Caco-2 (cell line): ENCODE measurements at regions not wholly inside any gene's neighbourhood (a gene's known extent, or its start where the extent isn't known, plus 50 kb on each side); places are given as distances from the start of the nearest gene placed in this dataset.

Experiments used
- BruUV-seq: library from RNA; stranded (reverse); fragments of 400-500 nt; replicated peaks from 2 replicates; lab custom pipeline; 2021; lab: Mats Ljungman, UMichigan
- CTCF ChIA-PET: fragments of 300-600 bp; sonication (Branson Sonifier 250); formaldehyde crosslinking; loops from one replicate; lab custom pipeline; 2022; ENCODE audit warnings: antibody characterized with exemption; lab: Charles Lee
- POLR2A ChIA-PET: fragments of 300-600 bp; sonication (Branson Sonifier 250); formaldehyde crosslinking; loops from one replicate; lab custom pipeline; 2022; ENCODE audit warnings: antibody characterized with exemption; lab: Charles Lee
- DNase-seq, 2 experiments: peaks; one replicate each; pipeline versions ENCODE4 v3.0.0 to v3.0.0-alpha.2; 2020 to 2022
- H3K27me3 ChIP-seq: replicated peaks from 2 replicates; pipeline ENCODE4 v1.6.0; 2011; ENCODE audit warnings: low read length; ENCODE audit not compliant: control insufficient read depth, insufficient read depth
- H3K36me3 ChIP-seq: 2 replicates; pipeline ENCODE4 v1.5.1; 2011; ENCODE audit warnings: low read length; ENCODE audit not compliant: control insufficient read depth, insufficient read depth
- H3K4me1 ChIP-seq: fragments of 250-450 bp; sonication (Bioruptor Pico); 2 replicates; pipeline ENCODE4 v1.5.1; 2020; ENCODE audit warnings: mild to moderate bottlenecking
- H3K4me3 ChIP-seq: 2 replicates; pipeline ENCODE4 v1.5.1; 2011; ENCODE audit warnings: low read depth, mild to moderate bottlenecking, control low read depth, low read length
- H3K9me3 ChIP-seq: fragments of 250-450 bp; sonication (Bioruptor Pico); 2 replicates; pipeline ENCODE4 v1.5.1; 2020; ENCODE audit warnings: mild to moderate bottlenecking, moderate library complexity
- H3K27ac Mint-ChIP-seq: one replicate; pipeline ENCODE4 v1.8.0; 2022; ENCODE audit warnings: mixed read lengths; ENCODE audit not compliant: unreplicated experiment
- H3K27me3 Mint-ChIP-seq: one replicate; pipeline ENCODE4 v1.8.0; 2022; ENCODE audit warnings: mixed read lengths; ENCODE audit not compliant: insufficient read depth, unreplicated experiment
- H3K36me3 Mint-ChIP-seq: one replicate; pipeline ENCODE4 v1.8.0; 2022; ENCODE audit warnings: mild to moderate bottlenecking, mixed read lengths; ENCODE audit not compliant: insufficient read depth, unreplicated experiment
- H3K4me1 Mint-ChIP-seq: one replicate; pipeline ENCODE4 v1.8.0; 2022; ENCODE audit warnings: low read depth, mixed read lengths; ENCODE audit not compliant: unreplicated experiment
- H3K4me3 Mint-ChIP-seq: one replicate; pipeline ENCODE4 v1.8.0; 2022; ENCODE audit warnings: mild to moderate bottlenecking, moderate library complexity, mixed read lengths; ENCODE audit not compliant: unreplicated experiment
- H3K9me3 Mint-ChIP-seq: one replicate; pipeline ENCODE4 v1.8.0; 2022; ENCODE audit warnings: mixed read lengths; ENCODE audit not compliant: unreplicated experiment
- intact Hi-C: fragments of 100-400 bp; cut with micrococcal nuclease; formaldehyde crosslinking; loops from one replicate; pipeline ENCODE4 v1.10.0; 2022; ENCODE audit not compliant: unreplicated experiment
- TF ChIP-seq, protein P1 (sequence below), 2 experiments: fragments of 200-600 bp in 1 of 2; IDR thresholded peaks; 1 replicate in 1 of 2; 2 replicates in 1 of 2; pipeline versions ENCODE4 v1.5.1 to v1.8.0; 2011 to 2022; ENCODE audit warnings: antibody characterized with exemption in 1 of 2, control low read depth in 1 of 2, inconsistent platforms in 1 of 2, low read depth in 1 of 2, low read length in 1 of 2, mild to moderate bottlenecking in 1 of 2, moderate library complexity in 1 of 2; ENCODE audit not compliant: insufficient read depth in 1 of 2, severe bottlenecking in 1 of 2, unreplicated experiment in 1 of 2

DNA sequence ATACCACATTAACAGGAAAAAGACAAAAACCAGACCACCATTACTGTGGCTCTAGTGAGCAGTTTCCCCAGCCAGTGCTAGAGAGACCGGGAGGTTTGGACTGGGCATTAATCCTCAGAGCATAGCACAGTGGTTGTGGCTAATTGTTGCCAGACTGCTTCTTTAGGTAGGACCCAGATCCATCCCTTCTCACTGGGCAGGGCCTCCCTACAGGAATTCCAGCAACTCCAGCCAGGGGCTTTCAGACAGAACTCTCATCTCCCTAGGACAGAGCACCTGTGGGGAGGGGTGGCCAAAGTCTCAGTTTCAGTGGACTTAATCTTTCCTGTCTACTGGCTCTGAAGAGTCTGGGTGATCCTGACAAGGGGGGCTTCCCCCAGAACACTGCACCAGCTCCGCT, 759.6 kb downstream of the SQOR start:
- POLR2A ChIA-PET, result no interaction called here

DNA sequence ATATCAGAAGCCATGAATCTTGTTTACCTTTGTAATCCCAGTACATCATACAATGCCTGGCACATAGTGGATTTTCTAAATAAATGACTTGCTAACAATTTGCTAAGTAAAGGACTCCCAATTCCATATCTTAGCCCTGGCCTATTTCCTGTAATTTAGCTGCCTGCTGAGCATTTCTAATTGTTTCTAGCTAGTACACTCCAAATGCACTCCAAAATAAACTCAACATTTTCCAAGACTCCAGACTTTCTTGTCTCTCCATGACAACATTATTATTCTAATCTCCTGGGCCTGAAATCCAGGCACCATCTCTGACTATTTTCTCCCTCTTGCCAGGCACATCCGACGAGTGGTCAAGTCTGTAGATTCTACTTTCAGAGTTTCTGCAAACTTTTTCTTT, 773.5 kb downstream of the SQOR start:
- H3K27ac Mint-ChIP-seq, result no peak overlapping the region
- BruUV-seq, result no TSS peak
- Histone ChIP-seq H3K4me1 (no peaks in the 10 kb centered on the region), H3K9me3 (no peaks in the 10 kb centered on the region), H3K4me3 (no peak overlapping the region), H3K27me3 (no peaks in the 10 kb centered on the region), H3K36me3 (no peaks in the 10 kb centered on the region)
- TF ChIP-seq, protein P1, sequence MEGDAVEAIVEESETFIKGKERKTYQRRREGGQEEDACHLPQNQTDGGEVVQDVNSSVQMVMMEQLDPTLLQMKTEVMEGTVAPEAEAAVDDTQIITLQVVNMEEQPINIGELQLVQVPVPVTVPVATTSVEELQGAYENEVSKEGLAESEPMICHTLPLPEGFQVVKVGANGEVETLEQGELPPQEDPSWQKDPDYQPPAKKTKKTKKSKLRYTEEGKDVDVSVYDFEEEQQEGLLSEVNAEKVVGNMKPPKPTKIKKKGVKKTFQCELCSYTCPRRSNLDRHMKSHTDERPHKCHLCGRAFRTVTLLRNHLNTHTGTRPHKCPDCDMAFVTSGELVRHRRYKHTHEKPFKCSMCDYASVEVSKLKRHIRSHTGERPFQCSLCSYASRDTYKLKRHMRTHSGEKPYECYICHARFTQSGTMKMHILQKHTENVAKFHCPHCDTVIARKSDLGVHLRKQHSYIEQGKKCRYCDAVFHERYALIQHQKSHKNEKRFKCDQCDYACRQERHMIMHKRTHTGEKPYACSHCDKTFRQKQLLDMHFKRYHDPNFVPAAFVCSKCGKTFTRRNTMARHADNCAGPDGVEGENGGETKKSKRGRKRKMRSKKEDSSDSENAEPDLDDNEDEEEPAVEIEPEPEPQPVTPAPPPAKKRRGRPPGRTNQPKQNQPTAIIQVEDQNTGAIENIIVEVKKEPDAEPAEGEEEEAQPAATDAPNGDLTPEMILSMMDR (IDR thresholded peaks at IDR 0.05; ENCODE audit: insufficient read depth in 1 of 2, low read depth in 1 of 2, low read length in 1 of 2, severe bottlenecking in 1 of 2, unreplicated experiment in 1 of 2), result no peak
- peaks cover 3% of the 10 kb centered on the region for H3K27me3 Mint-ChIP-seq
- H3K9me3 Mint-ChIP-seq, result no peaks in the 10 kb centered on the region
- ChIA-PET CTCF (no interaction called here), POLR2A (no interaction called here)
- no peak for DNase-seq
- no peaks in the 10 kb centered on the region for H3K36me3 Mint-ChIP-seq
- H3K4me3 Mint-ChIP-seq, result no peak overlapping the region
- intact Hi-C loops, result no loop called here
- no peaks in the 10 kb centered on the region for H3K4me1 Mint-ChIP-seq

More for the DNA sequence above, 759.6 kb downstream of the SQOR start:
- Histone ChIP-seq H3K4me1 (no peaks in the 10 kb centered on the region), H3K27me3 (no peaks in the 10 kb centered on the region), H3K4me3 (no peak overlapping the region), H3K9me3 (no peaks in the 10 kb centered on the region), H3K36me3 (no peaks in the 10 kb centered on the region)
- no peak for DNase-seq
- Mint-ChIP-seq H3K36me3 (no peaks in the 10 kb centered on the region), H3K4me3 (no peak overlapping the region), H3K9me3 (no peaks in the 10 kb centered on the region), H3K27me3 (peaks cover 8% of the 10 kb centered on the region), H3K4me1 (no peaks in the 10 kb centered on the region), H3K27ac (no peak overlapping the region)
- TF ChIP-seq, protein P1 (IDR thresholded peaks at IDR 0.05; ENCODE audit: insufficient read depth in 1 of 2, low read depth in 1 of 2, low read length in 1 of 2, severe bottlenecking in 1 of 2, unreplicated experiment in 1 of 2), result no peak
- CTCF ChIA-PET, result no interaction called here
- no TSS peak for BruUV-seq
- intact Hi-C loops, result no loop called here

DNA sequence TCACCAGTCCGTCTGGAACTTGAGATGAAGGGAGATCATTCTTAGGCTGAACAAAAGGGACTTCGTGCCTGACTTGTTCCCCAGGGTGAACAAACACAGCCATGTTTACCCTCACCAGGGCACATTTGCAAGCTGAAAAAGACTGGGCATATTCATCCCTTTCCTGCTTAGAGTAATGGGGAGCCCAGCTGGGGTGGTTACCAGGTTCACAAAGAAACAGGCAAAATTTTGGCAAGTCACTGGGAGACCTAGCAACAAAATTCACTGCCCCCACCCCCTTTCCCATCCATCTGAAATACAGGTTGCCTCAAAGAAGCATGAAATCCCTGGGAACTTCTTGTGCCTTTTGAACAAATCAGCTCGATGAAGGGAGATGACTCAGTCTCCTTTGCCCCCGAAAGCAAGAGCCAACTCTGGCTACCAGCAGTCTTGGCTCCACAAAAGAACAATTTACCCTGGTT, 775.0 kb downstream of the SQOR start:
- POLR2A ChIA-PET, result no interaction called here
- no TSS peak for BruUV-seq
- no peaks in the 10 kb centered on the region for H3K9me3 ChIP-seq

More for the DNA sequence above, 775.0 kb downstream of the SQOR start:
- intact Hi-C loops, result no loop called here
- CTCF ChIA-PET, result no interaction called here
- Histone ChIP-seq H3K4me1 (no peaks in the 10 kb centered on the region), H3K4me3 (no peak overlapping the region), H3K27me3 (no peaks in the 10 kb centered on the region), H3K36me3 (no peaks in the 10 kb centered on the region)
- TF ChIP-seq, protein P1 (IDR thresholded peaks at IDR 0.05; ENCODE audit: insufficient read depth in 1 of 2, low read depth in 1 of 2, low read length in 1 of 2, severe bottlenecking in 1 of 2, unreplicated experiment in 1 of 2), result no peak
- peaks cover 3% of the 10 kb centered on the region for H3K27me3 Mint-ChIP-seq
- H3K27ac Mint-ChIP-seq, result no peak overlapping the region
- H3K36me3 Mint-ChIP-seq, result no peaks in the 10 kb centered on the region
- H3K4me3 Mint-ChIP-seq, result no peak overlapping the region
- no peaks in the 10 kb centered on the region for H3K4me1 Mint-ChIP-seq
- H3K9me3 Mint-ChIP-seq, result no peaks in the 10 kb centered on the region
- no peak for DNase-seq
